Upper lobe of right lung (tissue), 1 donor: ENCODE measurements at regions not wholly inside any gene's neighbourhood (a gene's known extent, or its start where the extent isn't known, plus 50 kb on each side); places are given as distances from the start of the nearest gene placed in this dataset.

Experiments
- ATAC-seq: fragments of 200-7000 bp; cut with Tn5 transposase; one replicate; pipeline ENCODE4 v1.9.1; 2020; ENCODE audit warnings: mild to moderate bottlenecking, moderate library complexity
- DNase-seq: peaks from one replicate; pipeline ENCODE4 v3.0.0-alpha.2; 2020
- H3K27ac ChIP-seq: fragments of 200-600 bp; one replicate; pipeline ENCODE4 v1.8.0; 2022
- H3K27me3 ChIP-seq: fragments of 200-600 bp; one replicate; pipeline ENCODE4 v1.8.0; 2022; ENCODE audit warnings: mild to moderate bottlenecking
- H3K36me3 ChIP-seq: fragments of 200-600 bp; one replicate; pipeline ENCODE4 v1.8.0; 2022
- H3K4me1 ChIP-seq: fragments of 200-600 bp; one replicate; pipeline ENCODE4 v1.8.0; 2022
- H3K4me3 ChIP-seq: fragments of 200-600 bp; one replicate; pipeline ENCODE4 v1.8.0; 2022; ENCODE audit warnings: mild to moderate bottlenecking
- H3K9me3 ChIP-seq: fragments of 200-600 bp; one replicate; pipeline ENCODE4 v1.8.0; 2022
- CTCF ChIP-seq: fragments of 200-600 bp; IDR thresholded peaks from one replicate; pipeline ENCODE4 v1.8.0; 2022; ENCODE audit warnings: antibody characterized with exemption
- intact Hi-C: fragments of 100-400 bp; cut with DNase I; formaldehyde crosslinking; loops from one replicate; pipeline ENCODE4 v1.11.0; 2022
- donor health status: DM: no; HTN: yes; CAD: no; lungs with severe emphysema.

- H3K4me3 ChIP-seq: no peak overlapping the region
- no peak for TF ChIP-seq CTCF
- H3K4me1 ChIP-seq: no peaks in the 10 kb centered on the region
- H3K27ac ChIP-seq: no peak overlapping the region
- H3K36me3 ChIP-seq: no peaks in the 10 kb centered on the region
- ATAC-seq: no peak
- no peaks in the 10 kb centered on the region for H3K9me3 ChIP-seq
- H3K27me3 ChIP-seq: peaks cover 11% of the 10 kb centered on the region
- no peak for DNase-seq
- intact Hi-C loops: no loop called here
These were observed 476.4 kb downstream of the VRK1 start for GRCh38 chr14:97273540-97273939.

- no peak overlapping the region for H3K27ac ChIP-seq
- no peak for TF ChIP-seq CTCF
- no peaks in the 10 kb centered on the region for H3K36me3 ChIP-seq
- peaks cover 11% of the 10 kb centered on the region for H3K27me3 ChIP-seq
- DNase-seq (no peak), ATAC-seq (no peak)
- no peak overlapping the region for H3K4me3 ChIP-seq
- H3K4me1 ChIP-seq: no peaks in the 10 kb centered on the region
- intact Hi-C loops: no loop called here
- no peaks in the 10 kb centered on the region for H3K9me3 ChIP-seq
These were observed 477.4 kb downstream of the VRK1 start for GRCh38 chr14:97274626-97275025.

GRCh38 chr14:97275276-97275675, 478.1 kb downstream of the VRK1 start:
- no peaks in the 10 kb centered on the region for H3K9me3 ChIP-seq
- intact Hi-C loops: no loop called here
- no peak for TF ChIP-seq CTCF
- no peaks in the 10 kb centered on the region for H3K4me1 ChIP-seq
- DNase-seq (no peak), ATAC-seq (no peak)
- H3K4me3 ChIP-seq: no peak overlapping the region
- peaks cover 11% of the 10 kb centered on the region for H3K27me3 ChIP-seq
- H3K27ac ChIP-seq: no peak overlapping the region
- no peaks in the 10 kb centered on the region for H3K36me3 ChIP-seq

GRCh38 chr14:97276573-97276972, 479.4 kb downstream of the VRK1 start:
- H3K27me3 ChIP-seq: peaks cover 11% of the 10 kb centered on the region
- no peak for TF ChIP-seq CTCF
- H3K36me3 ChIP-seq: no peaks in the 10 kb centered on the region
- H3K27ac ChIP-seq: no peak overlapping the region
- H3K4me1 ChIP-seq: no peaks in the 10 kb centered on the region
- H3K4me3 ChIP-seq: no peak overlapping the region
- intact Hi-C loops: no loop called here
- no peaks in the 10 kb centered on the region for H3K9me3 ChIP-seq
- DNase-seq: no peak
- ATAC-seq: no peak

GRCh38 chr14:97277711-97278110, 480.5 kb downstream of the VRK1 start:
- Histone ChIP-seq H3K4me1 (no peaks in the 10 kb centered on the region), H3K4me3 (no peak overlapping the region), H3K36me3 (no peaks in the 10 kb centered on the region), H3K9me3 (no peaks in the 10 kb centered on the region), H3K27me3 (peaks cover 11% of the 10 kb centered on the region), H3K27ac (no peak overlapping the region)
- ATAC-seq (no peak), DNase-seq (no peak)
- intact Hi-C loops: no loop called here
- no peak for TF ChIP-seq CTCF

GRCh38 chr14:97280526-97280925, 483.3 kb downstream of the VRK1 start:
- H3K4me1 ChIP-seq: no peaks in the 10 kb centered on the region
- no peaks in the 10 kb centered on the region for H3K36me3 ChIP-seq
- no peak overlapping the region for H3K4me3 ChIP-seq

More at GRCh38 chr14:97280526-97280925, 483.3 kb downstream of the VRK1 start:
- Histone ChIP-seq H3K27ac (no peak overlapping the region), H3K9me3 (no peaks in the 10 kb centered on the region), H3K27me3 (peaks cover 11% of the 10 kb centered on the region)
- ATAC-seq (no peak), DNase-seq (no peak)
- intact Hi-C loops: no loop called here
- TF ChIP-seq CTCF: no peak
